ENCODE measurements at regions not wholly inside any gene's neighbourhood (a gene's known extent, or its start where the extent isn't known, plus 50 kb on each side); places are given as distances from the start of the nearest gene placed in this dataset.

- intact Hi-C loops (cut with micrococcal nuclease; ENCODE audit: unreplicated experiment) = no loop called here
- H3K9me3 ChIP-seq (ENCODE audit: control insufficient read depth, insufficient read depth, low read depth, low read length) = 0 out of 2 replicates have a peak, but pooled peaks cover 3% of the 10 kb centered on the region
- CTCF ChIA-PET = no interaction called here
- ATAC-seq (no peak), DNase-seq (ENCODE audit: low read depth, low spot score) (no peak)
- H3K36me3 ChIP-seq (ENCODE audit: control insufficient read depth, insufficient read depth, low read length) = no peaks in the 10 kb centered on the region
- H3K4me1 ChIP-seq (ENCODE audit: control insufficient read depth, insufficient read depth, low read length) = no peaks in the 10 kb centered on the region
- in situ Hi-C loops (cut with HindIII; ENCODE audit: low pct_unique_long_range_greater_than_20kb, low sequenced_read_pairs) = no loop called here
- no TSS peak for BruUV-seq (replicated peaks)
- H3K4me3 ChIP-seq (ENCODE audit: low read depth in 2 of 2, low read length in 2 of 2) = no peak overlapping the region
- H3K27me3 ChIP-seq (ENCODE audit: control insufficient read depth, insufficient read depth, low read length) = no peaks in the 10 kb centered on the region
- H3K27ac ChIP-seq (ENCODE audit: low read length) = no peak overlapping the region
- POLR2A ChIA-PET = no interaction called here
- TF ChIP-seq POLR2AphosphoS5 (IDR thresholded peaks at IDR 0.05; ENCODE audit: low read depth, low read length) (no peak), SIN3A (IDR thresholded peaks at IDR 0.05; ENCODE audit: borderline replicate concordance, insufficient read depth, low read depth, low read length) (no peak), CTCF (IDR thresholded peaks at IDR 0.05) (no peak), REST (IDR thresholded peaks at IDR 0.05; ENCODE audit: insufficient read depth in 1 of 2, low read depth in 2 of 2, low read length in 1 of 2) (no peak)
Measured at GRCh38 chr20:6348908-6349307, 226.1 kb upstream of the FERMT1 start.

- Histone ChIP-seq H3K36me3 (ENCODE audit: control insufficient read depth, insufficient read depth, low read length) (no peaks in the 10 kb centered on the region), H3K27me3 (ENCODE audit: control insufficient read depth, insufficient read depth, low read length) (no peaks in the 10 kb centered on the region), H3K9me3 (ENCODE audit: control insufficient read depth, insufficient read depth, low read depth, low read length) (0 out of 2 replicates have a peak, but pooled peaks cover 3% of the 10 kb centered on the region), H3K4me1 (ENCODE audit: control insufficient read depth, insufficient read depth, low read length) (no peaks in the 10 kb centered on the region), H3K27ac (ENCODE audit: low read length) (no peak overlapping the region), H3K4me3 (ENCODE audit: low read depth in 2 of 2, low read length in 2 of 2) (no peak overlapping the region)
- BruUV-seq (replicated peaks) = no TSS peak
- ChIA-PET CTCF (no interaction called here), POLR2A (no interaction called here)
- intact Hi-C loops (cut with micrococcal nuclease; ENCODE audit: unreplicated experiment) = no loop called here
- TF ChIP-seq REST (IDR thresholded peaks at IDR 0.05; ENCODE audit: insufficient read depth in 1 of 2, low read depth in 2 of 2, low read length in 1 of 2) (no peak), POLR2AphosphoS5 (IDR thresholded peaks at IDR 0.05; ENCODE audit: low read depth, low read length) (no peak), TCF7L2 (IDR thresholded peaks at IDR 0.05; ENCODE audit: low read depth, low read length) (no peak), SIN3A (IDR thresholded peaks at IDR 0.05; ENCODE audit: borderline replicate concordance, insufficient read depth, low read depth, low read length) (no peak), CTCF (IDR thresholded peaks at IDR 0.05) (no peak)
- DNase-seq (ENCODE audit: low read depth, low spot score) (no peak), ATAC-seq (no peak)
- in situ Hi-C loops (cut with HindIII; ENCODE audit: low pct_unique_long_range_greater_than_20kb, low sequenced_read_pairs) = no loop called here
Measured at GRCh38 chr20:6347916-6348315, 225.1 kb upstream of the FERMT1 start.
